ENCODE measurements at regions not wholly inside any gene's neighbourhood (a gene's known extent, or its start where the extent isn't known, plus 50 kb on each side); places are given as distances from the start of the nearest gene placed in this dataset.

- TF ChIP-seq, protein P1, sequence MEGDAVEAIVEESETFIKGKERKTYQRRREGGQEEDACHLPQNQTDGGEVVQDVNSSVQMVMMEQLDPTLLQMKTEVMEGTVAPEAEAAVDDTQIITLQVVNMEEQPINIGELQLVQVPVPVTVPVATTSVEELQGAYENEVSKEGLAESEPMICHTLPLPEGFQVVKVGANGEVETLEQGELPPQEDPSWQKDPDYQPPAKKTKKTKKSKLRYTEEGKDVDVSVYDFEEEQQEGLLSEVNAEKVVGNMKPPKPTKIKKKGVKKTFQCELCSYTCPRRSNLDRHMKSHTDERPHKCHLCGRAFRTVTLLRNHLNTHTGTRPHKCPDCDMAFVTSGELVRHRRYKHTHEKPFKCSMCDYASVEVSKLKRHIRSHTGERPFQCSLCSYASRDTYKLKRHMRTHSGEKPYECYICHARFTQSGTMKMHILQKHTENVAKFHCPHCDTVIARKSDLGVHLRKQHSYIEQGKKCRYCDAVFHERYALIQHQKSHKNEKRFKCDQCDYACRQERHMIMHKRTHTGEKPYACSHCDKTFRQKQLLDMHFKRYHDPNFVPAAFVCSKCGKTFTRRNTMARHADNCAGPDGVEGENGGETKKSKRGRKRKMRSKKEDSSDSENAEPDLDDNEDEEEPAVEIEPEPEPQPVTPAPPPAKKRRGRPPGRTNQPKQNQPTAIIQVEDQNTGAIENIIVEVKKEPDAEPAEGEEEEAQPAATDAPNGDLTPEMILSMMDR (IDR thresholded peaks at IDR 0.05; ENCODE audit: insufficient read depth, low read length), result peak; percentile 58
- no peak for TF ChIP-seq REST (IDR thresholded peaks at IDR 0.05; ENCODE audit: insufficient replicate concordance, low read depth)
Observed at GRCh38 chr2:126971481-126972278, 73.0 kb downstream of the TEX51 start.

All from HL-60 (cell line).